ENCODE measurements at regions not wholly inside any gene's neighbourhood (a gene's known extent, or its start where the extent isn't known, plus 50 kb on each side); places are given as distances from the start of the nearest gene placed in this dataset.

DNA sequence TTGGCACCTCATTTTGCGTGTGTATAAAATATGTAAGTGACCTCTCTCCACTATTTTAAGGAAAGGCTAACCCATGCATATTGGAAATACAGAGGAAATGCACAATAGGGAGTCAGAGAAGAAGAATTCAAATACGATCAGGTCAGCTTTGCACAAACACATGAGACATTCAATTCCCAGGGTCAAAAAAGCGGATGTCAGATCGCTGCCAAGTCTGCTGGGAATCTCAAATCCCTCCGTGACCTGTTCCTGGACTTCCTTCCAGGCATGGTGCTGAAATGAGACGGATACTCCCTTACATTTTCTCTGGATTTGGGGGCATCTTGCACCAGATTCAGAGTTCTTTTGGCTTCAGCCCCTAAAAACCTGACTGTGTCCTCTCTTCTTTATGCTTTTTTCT lies 91.9 kb upstream of the PRKCQ start:
- no peak overlapping the region for H3K4me2 ChIP-seq
- H3F3A ChIP-seq (ENCODE audit: low read depth) = no peaks in the 10 kb centered on the region
- H3K27ac ChIP-seq = no peak overlapping the region
- no peaks in the 10 kb centered on the region for H3K79me2 ChIP-seq (ENCODE audit: low read depth)
- Mint-ChIP-seq H3K4me3 (no peak overlapping the region), H3K4me1 (no peaks in the 10 kb centered on the region), H3K9me3 (no peaks in the 10 kb centered on the region), H3K36me3 (no peaks in the 10 kb centered on the region), H3K27ac (no peak overlapping the region), H3K27me3 (ENCODE audit: insufficient read depth, low read depth) (peaks cover 2% of the 10 kb centered on the region)
- H3K27me3 ChIP-seq = no peaks in the 10 kb centered on the region
- H2AFZ ChIP-seq (replicated peaks) = no peak overlapping the region
- H3K4me1 ChIP-seq = no peaks in the 10 kb centered on the region
- no peak overlapping the region for H3K4me3 ChIP-seq
- H3K36me3 ChIP-seq = no peaks in the 10 kb centered on the region
- TF ChIP-seq EZH2 (IDR thresholded peaks at IDR 0.05) (no peak), EZH2phosphoT487 (IDR thresholded peaks at IDR 0.05) (no peak), CTCF (IDR thresholded peaks at IDR 0.05) (no peak)
- H3K9me3 ChIP-seq (ENCODE audit: low read depth) = no peaks in the 10 kb centered on the region
- no peak overlapping the region for H3K9ac ChIP-seq
- DNase-seq (ENCODE audit: low spot score) = no peak
- no peaks in the 10 kb centered on the region for H4K20me1 ChIP-seq (ENCODE audit: low read depth)

GRCh38 chr10:6669269-6669859 lies 89.3 kb upstream of the PRKCQ start:
- no peaks in the 10 kb centered on the region for H3F3A ChIP-seq (ENCODE audit: low read depth)
- peak; percentile 41 for DNase-seq (ENCODE audit: low spot score)
- Mint-ChIP-seq H3K9me3 (no peaks in the 10 kb centered on the region), H3K4me3 (no peak overlapping the region), H3K27ac (no peak overlapping the region), H3K27me3 (ENCODE audit: insufficient read depth, low read depth) (no peaks in the 10 kb centered on the region), H3K4me1 (no peaks in the 10 kb centered on the region), H3K36me3 (no peaks in the 10 kb centered on the region)
- no peaks in the 10 kb centered on the region for H3K4me1 ChIP-seq
- no peak overlapping the region for H3K4me3 ChIP-seq
- no peaks in the 10 kb centered on the region for H3K79me2 ChIP-seq (ENCODE audit: low read depth)
- no peak overlapping the region for H2AFZ ChIP-seq (replicated peaks)
- no peaks in the 10 kb centered on the region for H3K27me3 ChIP-seq
- TF ChIP-seq EZH2phosphoT487 (IDR thresholded peaks at IDR 0.05) (no peak), EZH2 (IDR thresholded peaks at IDR 0.05) (no peak), CTCF (IDR thresholded peaks at IDR 0.05) (peak; percentile 69)
- no peak overlapping the region for H3K9ac ChIP-seq
- no peaks in the 10 kb centered on the region for H4K20me1 ChIP-seq (ENCODE audit: low read depth)
- no peaks in the 10 kb centered on the region for H3K36me3 ChIP-seq
- no peak overlapping the region for H3K4me2 ChIP-seq
- H3K9me3 ChIP-seq (ENCODE audit: low read depth) = no peaks in the 10 kb centered on the region
- H3K27ac ChIP-seq = no peak overlapping the region

GRCh38 chr10:6667679-6668270 lies 87.7 kb upstream of the PRKCQ start:
- no peaks in the 10 kb centered on the region for H3K79me2 ChIP-seq (ENCODE audit: low read depth)
- Mint-ChIP-seq H3K4me3 (no peak overlapping the region), H3K27ac (no peak overlapping the region), H3K36me3 (no peaks in the 10 kb centered on the region), H3K27me3 (ENCODE audit: insufficient read depth, low read depth) (no peaks in the 10 kb centered on the region), H3K9me3 (no peaks in the 10 kb centered on the region), H3K4me1 (no peaks in the 10 kb centered on the region)
- H3K9me3 ChIP-seq (ENCODE audit: low read depth) = no peaks in the 10 kb centered on the region
- H3K4me3 ChIP-seq = no peak overlapping the region
- no peak overlapping the region for H2AFZ ChIP-seq (replicated peaks)
- no peak overlapping the region for H3K27ac ChIP-seq
- no peaks in the 10 kb centered on the region for H3K4me1 ChIP-seq
- H3K4me2 ChIP-seq = no peak overlapping the region
- peak; percentile 59 for DNase-seq (ENCODE audit: low spot score)
- H3K9ac ChIP-seq = no peak overlapping the region
- no peaks in the 10 kb centered on the region for H3K36me3 ChIP-seq
- no peaks in the 10 kb centered on the region for H4K20me1 ChIP-seq (ENCODE audit: low read depth)
- no peaks in the 10 kb centered on the region for H3K27me3 ChIP-seq
- no peaks in the 10 kb centered on the region for H3F3A ChIP-seq (ENCODE audit: low read depth)
- peak; percentile 77 for TF ChIP-seq CTCF (IDR thresholded peaks at IDR 0.05)
- no peak for TF ChIP-seq EZH2 (IDR thresholded peaks at IDR 0.05)

Data from neural progenitor cell (in vitro differentiated cells).